OCI-LY7 (cell line): ENCODE measurements at regions not wholly inside any gene's neighbourhood (a gene's known extent, or its start where the extent isn't known, plus 50 kb on each side); places are given as distances from the start of the nearest gene placed in this dataset.

Experiments
- BruUV-seq: library from RNA; stranded (reverse); fragments of 400-500 nt; replicated peaks from 2 replicates; lab custom pipeline; 2021; lab: Mats Ljungman, UMichigan
- CTCF ChIA-PET: fragments of 300-600 bp; sonication (Branson Sonifier 250); formaldehyde crosslinking; loops from one replicate; lab custom pipeline; 2022; ENCODE audit warnings: antibody characterized with exemption; ENCODE audit not compliant: unreplicated experiment; lab: Charles Lee
- POLR2A ChIA-PET: fragments of 300-600 bp; sonication (Branson Sonifier 250); formaldehyde crosslinking; loops from one replicate; lab custom pipeline; 2022; ENCODE audit warnings: antibody characterized with exemption; lab: Charles Lee
- DNase-seq: peaks from one replicate; pipeline ENCODE4 v3.0.0-alpha.2; 2015; ENCODE audit warnings: low spot score
- H2AFZ ChIP-seq: fragments of 200-600 bp; sonication (generic), shearing (Covaris generic); 2 replicates; pipeline ENCODE4 v1.6.1; 2014; ENCODE audit warnings: mild to moderate bottlenecking, antibody characterized with exemption, low read length, moderate library complexity
- H3K27ac ChIP-seq: fragments of 200-600 bp; sonication (generic); 2 replicates; pipeline ENCODE4 v1.5.1; 2014; ENCODE audit warnings: mixed run types, low read depth, mild to moderate bottlenecking, moderate library complexity, low read length, inconsistent platforms; ENCODE audit not compliant: poor library complexity, severe bottlenecking
- H3K36me3 ChIP-seq: fragments of 200-600 bp; sonication (generic); 2 replicates; pipeline ENCODE4 v1.6.1; 2014; ENCODE audit warnings: mild to moderate bottlenecking, antibody characterized with exemption, low read length, moderate library complexity, mixed read lengths; ENCODE audit not compliant: insufficient read depth
- H3K4me1 ChIP-seq: fragments of 200-600 bp; sonication (generic); 2 replicates; pipeline ENCODE4 v1.5.1; 2014; ENCODE audit warnings: mild to moderate bottlenecking, low read length; ENCODE audit not compliant: insufficient read depth, poor library complexity, severe bottlenecking
- H3K4me2 ChIP-seq: fragments of 200-600 bp; sonication (generic); 2 replicates; pipeline ENCODE4 v1.6.1; 2014; ENCODE audit warnings: mild to moderate bottlenecking, low read length
- H3K4me3 ChIP-seq: fragments of 200-600 bp; sonication (generic); 2 replicates; pipeline ENCODE4 v1.5.1; 2014; ENCODE audit warnings: mild to moderate bottlenecking, low read depth, low read length; ENCODE audit not compliant: poor library complexity, severe bottlenecking
- H3K79me2 ChIP-seq: fragments of 200-600 bp; sonication (generic); 2 replicates; pipeline ENCODE4 v1.6.1; 2016; ENCODE audit warnings: low read depth, mild to moderate bottlenecking, low read length, moderate library complexity, mixed read lengths; ENCODE audit not compliant: insufficient read depth
- H3K9me2 ChIP-seq: fragments of 200-600 bp; sonication (generic); 2 replicates; pipeline ENCODE4 v1.6.1; 2016; ENCODE audit warnings: mild to moderate bottlenecking, low read length, mixed read lengths; ENCODE audit not compliant: insufficient read depth
- H3K9me3 ChIP-seq: fragments of 200-600 bp; sonication (generic); 2 replicates; pipeline ENCODE4 v1.6.1; 2014; ENCODE audit warnings: mild to moderate bottlenecking, mixed run types, low read length, mixed read lengths
- H4K20me1 ChIP-seq: fragments of 200-600 bp; sonication (generic); 2 replicates; pipeline ENCODE4 v1.6.1; 2014; ENCODE audit warnings: mild to moderate bottlenecking, antibody characterized with exemption, low read length, moderate library complexity, mixed read lengths; ENCODE audit not compliant: insufficient read depth
- CTCF ChIP-seq: fragments of 200-600 bp; sonication (generic); conservative IDR thresholded peaks from 2 replicates; pipeline ENCODE4 v1.5.1; 2014; ENCODE audit warnings: mild to moderate bottlenecking, antibody characterized with exemption, low read length, moderate library complexity, mixed read lengths
- EZH2phosphoT487 ChIP-seq: fragments of 200-600 bp; sonication (generic); IDR thresholded peaks from 2 replicates; pipeline ENCODE4 v1.6.1; 2018; ENCODE audit warnings: low read depth, borderline replicate concordance, mild to moderate bottlenecking, mixed run types, antibody characterized with exemption, low read length, moderate library complexity, mixed read lengths
- intact Hi-C: fragments of 100-400 bp; cut with micrococcal nuclease; formaldehyde crosslinking; loops from one replicate; pipeline ENCODE4 v1.10.0; 2022; ENCODE audit not compliant: unreplicated experiment

- Histone ChIP-seq H3K79me2 (no peaks in the 10 kb centered on the region), H3K36me3 (no peaks in the 10 kb centered on the region), H3K4me2 (no peak overlapping the region), H3K27ac (no peak overlapping the region), H3K9me3 (no peaks in the 10 kb centered on the region), H4K20me1 (no peaks in the 10 kb centered on the region), H3K4me3 (no peak overlapping the region), H3K4me1 (no peaks in the 10 kb centered on the region), H3K9me2 (no peaks in the 10 kb centered on the region), H2AFZ (no peak overlapping the region)
- ChIA-PET POLR2A (no interaction called here), CTCF (no interaction called here)
- TF ChIP-seq CTCF = 0 out of 2 replicates have a peak, but pooled peaks have one; percentile 49
- no peak for TF ChIP-seq EZH2phosphoT487
- no peak for DNase-seq
- intact Hi-C loops = no loop called here
- BruUV-seq = no TSS peak
Measured at GRCh38 chr18:43396266-43396665, 119.0 kb upstream of the SYT4 start.

- Histone ChIP-seq H3K27ac (no peak overlapping the region), H3K9me3 (no peaks in the 10 kb centered on the region), H3K36me3 (no peaks in the 10 kb centered on the region), H3K4me1 (no peaks in the 10 kb centered on the region), H3K4me2 (no peak overlapping the region), H3K9me2 (no peaks in the 10 kb centered on the region), H3K79me2 (no peaks in the 10 kb centered on the region), H4K20me1 (no peaks in the 10 kb centered on the region), H2AFZ (no peak overlapping the region), H3K4me3 (no peak overlapping the region)
- no TSS peak for BruUV-seq
- POLR2A ChIA-PET = no interaction called here
- no peak for TF ChIP-seq EZH2phosphoT487
- no peak for TF ChIP-seq CTCF
- CTCF ChIA-PET = no interaction called here
- DNase-seq = no peak
- intact Hi-C loops = no loop called here
Measured at GRCh38 chr18:43398601-43399000, 121.3 kb upstream of the SYT4 start.

GRCh38 chr18:43405097-43405496, 127.8 kb upstream of the SYT4 start:
- H3K9me2 ChIP-seq = no peaks in the 10 kb centered on the region
- no peaks in the 10 kb centered on the region for H3K9me3 ChIP-seq
- H3K27ac ChIP-seq = no peak overlapping the region
- H3K79me2 ChIP-seq = no peaks in the 10 kb centered on the region
- ChIA-PET CTCF (no interaction called here), POLR2A (no interaction called here)
- H3K4me3 ChIP-seq = no peak overlapping the region
- no peaks in the 10 kb centered on the region for H3K4me1 ChIP-seq
- no peak for TF ChIP-seq EZH2phosphoT487
- no peak for TF ChIP-seq CTCF
- no peaks in the 10 kb centered on the region for H4K20me1 ChIP-seq
- H3K36me3 ChIP-seq = no peaks in the 10 kb centered on the region
- intact Hi-C loops = no loop called here
- DNase-seq = no peak
- H2AFZ ChIP-seq = no peak overlapping the region
- BruUV-seq = no TSS peak
- H3K4me2 ChIP-seq = no peak overlapping the region
